ENCODE measurements at regions not wholly inside any gene's neighbourhood (a gene's known extent, or its start where the extent isn't known, plus 50 kb on each side); places are given as distances from the start of the nearest gene placed in this dataset.

GRCh38 chr15:23823508-23823907 lies 136.4 kb upstream of the NDN start:
- DNase-seq (ENCODE audit: low read depth) = peak; percentile 56
- no peak for TF ChIP-seq POLR2A (IDR thresholded peaks at IDR 0.05; ENCODE audit: extremely low read depth, insufficient read length)
- peak; percentile 73 for TF ChIP-seq CTCF (IDR thresholded peaks at IDR 0.05; ENCODE audit: low read depth, low read length)
- TF ChIP-seq MYC (IDR thresholded peaks at IDR 0.05; ENCODE audit: low read depth, low read length) = no peak
- no peak for TF ChIP-seq MAX (IDR thresholded peaks at IDR 0.05; ENCODE audit: low read depth, low read length)
- H3K4me3 ChIP-seq (ENCODE audit: low read depth, low read length) = no peak overlapping the region

GRCh38 chr15:23828786-23829185 lies 141.7 kb upstream of the NDN start:
- DNase-seq (ENCODE audit: low read depth) = no peak
- no peak overlapping the region for H3K4me3 ChIP-seq (ENCODE audit: low read depth, low read length)
- TF ChIP-seq MAX (IDR thresholded peaks at IDR 0.05; ENCODE audit: low read depth, low read length) = no peak
- TF ChIP-seq CTCF (IDR thresholded peaks at IDR 0.05; ENCODE audit: low read depth, low read length) = no peak
- no peak for TF ChIP-seq POLR2A (IDR thresholded peaks at IDR 0.05; ENCODE audit: extremely low read depth, insufficient read length)
- TF ChIP-seq MYC (IDR thresholded peaks at IDR 0.05; ENCODE audit: low read depth, low read length) = no peak

- DNase-seq (ENCODE audit: low read depth) = no peak
- no peak overlapping the region for H3K4me3 ChIP-seq (ENCODE audit: low read depth, low read length)
- TF ChIP-seq MAX (IDR thresholded peaks at IDR 0.05; ENCODE audit: low read depth, low read length) = no peak
- no peak for TF ChIP-seq MYC (IDR thresholded peaks at IDR 0.05; ENCODE audit: low read depth, low read length)
- TF ChIP-seq POLR2A (IDR thresholded peaks at IDR 0.05; ENCODE audit: extremely low read depth, insufficient read length) = no peak
- TF ChIP-seq CTCF (IDR thresholded peaks at IDR 0.05; ENCODE audit: low read depth, low read length) = no peak
Observed at GRCh38 chr15:23835953-23836352, 148.8 kb upstream of the NDN start.

GRCh38 chr15:23839893-23840474 lies 152.9 kb upstream of the NDN start:
- TF ChIP-seq POLR2A (IDR thresholded peaks at IDR 0.05; ENCODE audit: extremely low read depth, insufficient read length) = no peak
- no peak for TF ChIP-seq MYC (IDR thresholded peaks at IDR 0.05; ENCODE audit: low read depth, low read length)
- TF ChIP-seq MAX (IDR thresholded peaks at IDR 0.05; ENCODE audit: low read depth, low read length) = no peak
- TF ChIP-seq CTCF (IDR thresholded peaks at IDR 0.05; ENCODE audit: low read depth, low read length) = no peak
- DNase-seq (ENCODE audit: low read depth) = no peak
- H3K4me3 ChIP-seq (ENCODE audit: low read depth, low read length) = no peak overlapping the region

- no peak overlapping the region for H3K4me3 ChIP-seq (ENCODE audit: low read depth, low read length)
- TF ChIP-seq MYC (IDR thresholded peaks at IDR 0.05; ENCODE audit: low read depth, low read length) (no peak), CTCF (IDR thresholded peaks at IDR 0.05; ENCODE audit: low read depth, low read length) (no peak), MAX (IDR thresholded peaks at IDR 0.05; ENCODE audit: low read depth, low read length) (no peak), POLR2A (IDR thresholded peaks at IDR 0.05; ENCODE audit: extremely low read depth, insufficient read length) (no peak)
- DNase-seq (ENCODE audit: low read depth) = no peak
Observed at GRCh38 chr15:23846218-23846617, 159.1 kb upstream of the NDN start.
